ENCODE measurements at regions not wholly inside any gene's neighbourhood (a gene's known extent, or its start where the extent isn't known, plus 50 kb on each side); places are given as distances from the start of the nearest gene placed in this dataset.

GRCh38 chr5:67409126-67409777 lies 212.7 kb upstream of the CD180 start (continued):
- TF ChIP-seq BCL3 (IDR thresholded peaks at IDR 0.05) (no peak), JUNB (IDR thresholded peaks at IDR 0.05) (no peak), FOSB (CRISPR knock-in tag; IDR thresholded peaks at IDR 0.05) (no peak), EHF (CRISPR knock-in tag; IDR thresholded peaks at IDR 0.05) (no peak), ELK1 (IDR thresholded peaks at IDR 0.05; ENCODE audit: low read depth, low read length) (no peak), CHD2 (IDR thresholded peaks at IDR 0.05; ENCODE audit: low read length, partially characterized antibody) (no peak), E2F6 (IDR thresholded peaks at IDR 0.05; ENCODE audit: borderline replicate concordance, low read depth) (no peak), EP300 (IDR thresholded peaks at IDR 0.05) (no peak), MAX (IDR thresholded peaks at IDR 0.05) (no peak)

GRCh38 chr5:67407979-67408378 lies 211.4 kb upstream of the CD180 start:
- Histone ChIP-seq H3K27ac (no peak overlapping the region), H3K4me2 (no peak overlapping the region), H3K9me3 (no peaks in the 10 kb centered on the region), H3K4me3 (no peak overlapping the region), H3K4me1 (peaks cover 33% of the 10 kb centered on the region)
- no peak for ATAC-seq
- no peak for TF ChIP-seq CBX8 (IDR thresholded peaks at IDR 0.05)
- no peak for TF ChIP-seq RFX5 (IDR thresholded peaks at IDR 0.05)
- TF ChIP-seq KDM1A (IDR thresholded peaks at IDR 0.05; ENCODE audit: low read depth), result no peak
- no peak for TF ChIP-seq NPAS2 (CRISPR knock-in tag; IDR thresholded peaks at IDR 0.05; ENCODE audit: borderline replicate concordance)
- no peak for TF ChIP-seq JUNB (IDR thresholded peaks at IDR 0.05)
- TF ChIP-seq MAZ (IDR thresholded peaks at IDR 0.05; ENCODE audit: borderline replicate concordance, low read depth, low read length), result no peak
- TF ChIP-seq MAFK (IDR thresholded peaks at IDR 0.05; ENCODE audit: partially characterized antibody), result no peak
- no peak for TF ChIP-seq HOXA7 (CRISPR knock-in tag; IDR thresholded peaks at IDR 0.05)
- TF ChIP-seq ZNF302 (CRISPR knock-in tag; IDR thresholded peaks at IDR 0.05), result no peak
- TF ChIP-seq KDM5A (IDR thresholded peaks at IDR 0.05), result no peak
- no peak for TF ChIP-seq EHMT2 (IDR thresholded peaks at IDR 0.05; ENCODE audit: low read depth)
- TF ChIP-seq GATA3 (IDR thresholded peaks at IDR 0.05; ENCODE audit: borderline replicate concordance), result no peak
- no peak for TF ChIP-seq ELK1 (IDR thresholded peaks at IDR 0.05; ENCODE audit: low read depth, low read length)
- no peak for TF ChIP-seq REST (IDR thresholded peaks at IDR 0.05)
- 91% methylated on average over 2 of the region's 2 CpGs for WGBS (ENCODE audit: missing lambda C conversion rate)
- ChIA-PET CTCF (no interaction called here), POLR2A (no interaction called here)
- no peak for FAIRE-seq
- no peak for DNase-seq (ENCODE audit: low read depth in 1 of 2, low spot score in 1 of 2)
